Kidney (tissue), 13 donors: ENCODE measurements at regions not wholly inside any gene's neighbourhood (a gene's known extent, or its start where the extent isn't known, plus 50 kb on each side); places are given as distances from the start of the nearest gene placed in this dataset.

Experiments used
- DNase-seq, 5 donors: peaks; one replicate each; pipeline ENCODE4 v3.0.0-alpha.2; 2013 to 2020
- FAIRE-seq: peaks from 2 replicates; lab custom pipeline; 2012; peaks lifted over from hg19 to GRCh38; lab: Jason Lieb, UNC
- H3K27ac ChIP-seq, 2 donors: one replicate each; pipeline ENCODE4 v1.7.0; 2013; ENCODE audit warnings: low read depth in 2 of 2, low read length in 2 of 2, inconsistent platforms in 1 of 2
- H3K27me3 ChIP-seq: one replicate; pipeline ENCODE4 v1.7.1; 2013; ENCODE audit warnings: low read length, inconsistent platforms; ENCODE audit not compliant: control insufficient read depth, insufficient read depth
- H3K36me3 ChIP-seq, 3 donors: one replicate each; pipeline versions ENCODE4 v1.7.0 to v1.7.1; 2013; ENCODE audit warnings: low read length in 3 of 3, control low read depth in 1 of 3, inconsistent platforms in 1 of 3; ENCODE audit not compliant: insufficient read depth in 3 of 3, control insufficient read depth in 2 of 3
- H3K4me1 ChIP-seq, 3 donors: one replicate each; pipeline versions ENCODE4 v1.7.0 to v1.7.1; 2013; ENCODE audit warnings: low read length in 3 of 3, inconsistent platforms in 1 of 3, low read depth in 1 of 3; ENCODE audit not compliant: control insufficient read depth in 2 of 3, insufficient read depth in 2 of 3
- H3K4me3 ChIP-seq, 3 donors: one replicate each; pipeline versions ENCODE4 v1.7.0 to v1.8.1; 2013; ENCODE audit warnings: low read length in 3 of 3, control low read depth in 1 of 3, inconsistent platforms in 1 of 3
- H3K9ac ChIP-seq, 3 donors: one replicate each; pipeline versions ENCODE4 v1.7.0 to v1.7.1; 2013; ENCODE audit warnings: low read length in 3 of 3, control low read depth in 1 of 3, inconsistent platforms in 1 of 3
- H3K9me3 ChIP-seq, 3 donors: one replicate each; pipeline versions ENCODE4 v1.7.0 to v1.7.1; 2013; ENCODE audit warnings: low read length in 3 of 3, control low read depth in 1 of 3, inconsistent platforms in 1 of 3; ENCODE audit not compliant: control insufficient read depth in 2 of 3, insufficient read depth in 1 of 3
- CTCF ChIP-seq: IDR thresholded peaks from 3 replicates; pipeline ENCODE4 v1.5.1; 2012; ENCODE audit warnings: mild to moderate bottlenecking, moderate library complexity, borderline replicate concordance; ENCODE audit not compliant: insufficient read depth; ENCODE audit errors: extremely low read depth
- intact Hi-C: fragments of 100-400 bp; cut with DNase I; formaldehyde crosslinking; loops from one replicate; pipeline ENCODE4 v1.11.1; 2022
- donor health status: control.
- donor health status: control.
- donor health status: control.
- donor health status: control.
- donor health status: control.
- donor health status: DM: yes; HTN: yes; CAD: no.
- donor health status: Normal renal cell carcinoma (clear cell type).

GRCh38 chr13:103405297-103405696 lies 339.1 kb upstream of the SLC10A2 start:
- Histone ChIP-seq H3K27me3 (no peaks in the 10 kb centered on the region), H3K4me3 (no peak overlapping the region), H3K4me1 (no peaks in the 10 kb centered on the region), H3K9ac (no peak overlapping the region), H3K27ac (no peak overlapping the region), H3K36me3 (no peaks in the 10 kb centered on the region), H3K9me3 (no peaks in the 10 kb centered on the region)
- DNase-seq (no peak), FAIRE-seq (no peak)
- intact Hi-C loops = no loop called here
- no peak for TF ChIP-seq CTCF

GRCh38 chr13:103403814-103404213 lies 337.6 kb upstream of the SLC10A2 start:
- Histone ChIP-seq H3K4me3 (no peak overlapping the region), H3K27ac (no peak overlapping the region), H3K36me3 (no peaks in the 10 kb centered on the region), H3K9ac (no peak overlapping the region), H3K4me1 (no peaks in the 10 kb centered on the region), H3K9me3 (no peaks in the 10 kb centered on the region), H3K27me3 (no peaks in the 10 kb centered on the region)
- DNase-seq (peak in 1 of 5 donors; percentile 7), FAIRE-seq (no peak)
- no peak for TF ChIP-seq CTCF
- intact Hi-C loops = no loop called here

GRCh38 chr13:103403148-103403740 lies 337.0 kb upstream of the SLC10A2 start:
- FAIRE-seq = no peak
- TF ChIP-seq CTCF = no peak
- Histone ChIP-seq H3K9me3 (no peaks in the 10 kb centered on the region), H3K4me3 (no peak overlapping the region), H3K27ac (no peak overlapping the region), H3K36me3 (no peaks in the 10 kb centered on the region), H3K9ac (no peak overlapping the region), H3K4me1 (no peaks in the 10 kb centered on the region), H3K27me3 (no peaks in the 10 kb centered on the region)
- DNase-seq = no peak
- intact Hi-C loops = no loop called here

GRCh38 chr13:103395139-103395538 lies 328.9 kb upstream of the SLC10A2 start:
- DNase-seq (no peak), FAIRE-seq (no peak)
- Histone ChIP-seq H3K9me3 (no peaks in the 10 kb centered on the region), H3K27me3 (no peaks in the 10 kb centered on the region), H3K4me1 (peaks cover 0 to 2% (median 0%) of the 10 kb centered on the region in 3 donors), H3K4me3 (no peak overlapping the region), H3K9ac (no peak overlapping the region), H3K27ac (no peak overlapping the region), H3K36me3 (no peaks in the 10 kb centered on the region)
- TF ChIP-seq CTCF = no peak
- intact Hi-C loops = no loop called here
